ENCODE measurements at regions not wholly inside any gene's neighbourhood (a gene's known extent, or its start where the extent isn't known, plus 50 kb on each side); places are given as distances from the start of the nearest gene placed in this dataset.

DNA sequence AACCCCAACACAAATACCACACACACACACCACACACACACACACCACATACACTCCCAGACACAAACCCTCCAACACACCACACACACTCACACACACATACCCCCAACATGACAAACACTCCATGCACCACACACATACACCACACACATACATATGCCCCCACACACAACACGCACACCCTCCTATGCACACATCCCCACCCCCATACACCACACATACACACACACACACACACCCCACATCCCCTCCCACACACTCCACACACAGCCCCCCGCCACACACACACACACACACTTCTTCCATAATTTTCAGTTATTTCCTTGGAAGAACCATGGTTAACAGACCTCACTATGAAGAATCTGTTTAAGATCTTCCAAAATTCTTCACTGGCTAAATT is 173.5 kb upstream of the KCNIP4 start:
- no peaks in the 10 kb centered on the region for H3K36me3 ChIP-seq (ENCODE audit: control insufficient read depth, insufficient read depth, low read length)
- WGBS (ENCODE audit: insufficient coverage, low coverage, missing lambda C conversion rate): 0% methylated on average over 2 of the region's 2 CpGs
- intact Hi-C loops (cut with micrococcal nuclease): no loop called here
- TF ChIP-seq DACH1 (IDR thresholded peaks at IDR 0.05; ENCODE audit: partially characterized antibody): no peak
- TF ChIP-seq ZNF79 (CRISPR knock-in tag; IDR thresholded peaks at IDR 0.05; ENCODE audit: low read depth): no peak
- no peaks in the 10 kb centered on the region for H3K79me2 ChIP-seq (ENCODE audit: control insufficient read depth, insufficient read depth, low read length)
- in situ Hi-C loops (cut with MboI): no loop called here
- no peak overlapping the region for H3K4me2 ChIP-seq (ENCODE audit: insufficient read depth, low read length)
- H3K9me1 ChIP-seq (ENCODE audit: control insufficient read depth, insufficient read depth, low read length): no peaks in the 10 kb centered on the region
- ChIA-PET POLR2A (no interaction called here), CTCF (ENCODE audit: low intra/inter-chr PET ratio) (no interaction called here)
- no TSS peak for BruUV-seq (replicated peaks)
- H3K9me3 ChIP-seq (replicated peaks; ENCODE audit: control insufficient read depth, insufficient read depth, low read depth, low read length): no peaks in the 10 kb centered on the region
- no peak for FAIRE-seq
- no peak overlapping the region for H3K4me3 ChIP-seq
- H3K9ac ChIP-seq (ENCODE audit: insufficient read depth in 1 of 2, low read depth in 2 of 2, low read length in 2 of 2): no peak overlapping the region
- no peak overlapping the region for H2AFZ ChIP-seq (ENCODE audit: low read depth, low read length)
- no peaks in the 10 kb centered on the region for H4K20me1 ChIP-seq (replicated peaks; ENCODE audit: control insufficient read depth, insufficient read depth, low read length)
- H3K27ac ChIP-seq (ENCODE audit: extremely low read depth, low read depth, low read length): no peak overlapping the region
- no peak for ATAC-seq
- no peaks in the 10 kb centered on the region for H3K27me3 ChIP-seq (ENCODE audit: control insufficient read depth in 2 of 2, insufficient read depth in 2 of 2, low read length in 2 of 2)
- H3K4me1 ChIP-seq (replicated peaks in 1 of 2; ENCODE audit: control insufficient read depth in 2 of 2, insufficient read depth in 2 of 2, low read length in 2 of 2): no peaks in the 10 kb centered on the region
- DNase-seq (ENCODE audit: extremely low read depth in 1 of 4, low spot score in 3 of 4): no peak

DNA sequence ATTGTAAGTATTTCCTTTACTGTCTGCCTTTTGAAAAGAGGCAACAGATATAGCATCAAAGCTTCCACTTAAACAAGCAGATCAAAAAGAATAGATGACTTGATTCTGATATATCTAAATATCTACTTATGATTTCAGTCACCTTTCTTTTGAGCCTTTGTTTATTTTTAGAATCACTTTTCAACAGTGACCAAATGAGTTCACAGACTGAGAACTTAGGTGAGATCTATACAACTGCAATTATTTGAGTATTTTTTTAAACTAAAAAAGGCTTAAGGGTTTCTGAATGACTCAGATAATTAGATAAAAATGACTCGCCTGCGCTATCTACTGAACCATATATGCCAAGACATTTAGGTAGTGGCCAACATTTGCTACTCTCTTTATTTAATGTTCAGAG is 166.7 kb upstream of the KCNIP4 start:
- ChIA-PET POLR2A (no interaction called here), CTCF (ENCODE audit: low intra/inter-chr PET ratio) (no interaction called here)
- intact Hi-C loops (cut with micrococcal nuclease) (no loop called here), in situ Hi-C loops (cut with MboI) (no loop called here)
- Histone ChIP-seq H3K79me2 (ENCODE audit: control insufficient read depth, insufficient read depth, low read length) (no peaks in the 10 kb centered on the region), H3K9me3 (replicated peaks; ENCODE audit: control insufficient read depth, insufficient read depth, low read depth, low read length) (no peaks in the 10 kb centered on the region), H3K9me1 (ENCODE audit: control insufficient read depth, insufficient read depth, low read length) (no peaks in the 10 kb centered on the region), H3K4me1 (replicated peaks in 1 of 2; ENCODE audit: control insufficient read depth in 2 of 2, insufficient read depth in 2 of 2, low read length in 2 of 2) (no peaks in the 10 kb centered on the region), H3K36me3 (ENCODE audit: control insufficient read depth, insufficient read depth, low read length) (no peaks in the 10 kb centered on the region), H2AFZ (ENCODE audit: low read depth, low read length) (no peak overlapping the region), H3K4me3 (no peak overlapping the region), H3K27ac (ENCODE audit: extremely low read depth, low read depth, low read length) (no peak overlapping the region), H3K9ac (ENCODE audit: insufficient read depth in 1 of 2, low read depth in 2 of 2, low read length in 2 of 2) (no peak overlapping the region), H3K27me3 (ENCODE audit: control insufficient read depth in 2 of 2, insufficient read depth in 2 of 2, low read length in 2 of 2) (no peaks in the 10 kb centered on the region), H4K20me1 (replicated peaks; ENCODE audit: control insufficient read depth, insufficient read depth, low read length) (no peaks in the 10 kb centered on the region), H3K4me2 (ENCODE audit: insufficient read depth, low read length) (no peak overlapping the region)
- 3% methylated on average over 2 of the region's 2 CpGs for WGBS (ENCODE audit: insufficient coverage, low coverage, missing lambda C conversion rate)
- FAIRE-seq: no peak
- no TSS peak for BruUV-seq (replicated peaks)
- DNase-seq (ENCODE audit: extremely low read depth in 1 of 4, low spot score in 3 of 4): no peak
- ATAC-seq: no peak
- TF ChIP-seq KDM1A (IDR thresholded peaks at IDR 0.05) (no peak), SNRNP70 (optimal IDR thresholded peaks at IDR 0.05; ENCODE audit: low read depth, low read length) (no peak), TCF7 (IDR thresholded peaks at IDR 0.05; ENCODE audit: borderline replicate concordance) (no peak), HIVEP1 (CRISPR knock-in tag; IDR thresholded peaks at IDR 0.05) (no peak), ZNF24 (IDR thresholded peaks at IDR 0.05) (no peak), SRSF9 (IDR thresholded peaks at IDR 0.05; ENCODE audit: borderline replicate concordance, low read depth, low read length) (no peak), RBM34 (IDR thresholded peaks at IDR 0.05; ENCODE audit: borderline replicate concordance, insufficient read depth, low read length) (no peak), FOXA1 (IDR thresholded peaks at IDR 0.05; ENCODE audit: borderline replicate concordance) (no peak)
- TF ChIP-seq, protein P1, sequence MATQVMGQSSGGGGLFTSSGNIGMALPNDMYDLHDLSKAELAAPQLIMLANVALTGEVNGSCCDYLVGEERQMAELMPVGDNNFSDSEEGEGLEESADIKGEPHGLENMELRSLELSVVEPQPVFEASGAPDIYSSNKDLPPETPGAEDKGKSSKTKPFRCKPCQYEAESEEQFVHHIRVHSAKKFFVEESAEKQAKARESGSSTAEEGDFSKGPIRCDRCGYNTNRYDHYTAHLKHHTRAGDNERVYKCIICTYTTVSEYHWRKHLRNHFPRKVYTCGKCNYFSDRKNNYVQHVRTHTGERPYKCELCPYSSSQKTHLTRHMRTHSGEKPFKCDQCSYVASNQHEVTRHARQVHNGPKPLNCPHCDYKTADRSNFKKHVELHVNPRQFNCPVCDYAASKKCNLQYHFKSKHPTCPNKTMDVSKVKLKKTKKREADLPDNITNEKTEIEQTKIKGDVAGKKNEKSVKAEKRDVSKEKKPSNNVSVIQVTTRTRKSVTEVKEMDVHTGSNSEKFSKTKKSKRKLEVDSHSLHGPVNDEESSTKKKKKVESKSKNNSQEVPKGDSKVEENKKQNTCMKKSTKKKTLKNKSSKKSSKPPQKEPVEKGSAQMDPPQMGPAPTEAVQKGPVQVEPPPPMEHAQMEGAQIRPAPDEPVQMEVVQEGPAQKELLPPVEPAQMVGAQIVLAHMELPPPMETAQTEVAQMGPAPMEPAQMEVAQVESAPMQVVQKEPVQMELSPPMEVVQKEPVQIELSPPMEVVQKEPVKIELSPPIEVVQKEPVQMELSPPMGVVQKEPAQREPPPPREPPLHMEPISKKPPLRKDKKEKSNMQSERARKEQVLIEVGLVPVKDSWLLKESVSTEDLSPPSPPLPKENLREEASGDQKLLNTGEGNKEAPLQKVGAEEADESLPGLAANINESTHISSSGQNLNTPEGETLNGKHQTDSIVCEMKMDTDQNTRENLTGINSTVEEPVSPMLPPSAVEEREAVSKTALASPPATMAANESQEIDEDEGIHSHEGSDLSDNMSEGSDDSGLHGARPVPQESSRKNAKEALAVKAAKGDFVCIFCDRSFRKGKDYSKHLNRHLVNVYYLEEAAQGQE (IDR thresholded peaks at IDR 0.05; ENCODE audit: borderline replicate concordance): no peak
- TF ChIP-seq, protein P1 (CRISPR knock-in tag; IDR thresholded peaks at IDR 0.05; ENCODE audit: low read depth): no peak

All from K562 (cell line).